ENCODE measurements at regions not wholly inside any gene's neighbourhood (a gene's known extent, or its start where the extent isn't known, plus 50 kb on each side); places are given as distances from the start of the nearest gene placed in this dataset.

DNA sequence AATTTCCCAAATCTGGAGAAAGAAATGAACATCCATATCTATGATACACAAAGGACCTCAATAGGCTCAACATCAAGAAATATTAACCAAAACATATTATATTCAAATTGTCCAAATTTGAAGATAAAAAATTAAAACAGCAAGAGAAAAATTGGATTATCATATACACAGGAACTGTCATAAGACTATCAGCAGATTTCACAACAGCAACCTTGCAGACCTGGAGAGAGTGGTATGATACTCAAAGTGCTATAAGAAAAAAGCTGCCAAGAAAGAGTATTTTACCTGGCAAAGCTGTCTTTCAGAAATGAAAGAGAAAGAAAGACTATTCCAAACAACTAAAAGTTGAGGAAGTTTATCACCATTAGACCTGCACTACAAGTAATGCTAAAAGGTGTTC lies 711.9 kb upstream of the RAB6C start:
- Histone ChIP-seq H3K4me3 (ENCODE audit: low read depth, low read length) (no peak overlapping the region), H3K9me3 (no peaks in the 10 kb centered on the region), H3K27me3 (no peaks in the 10 kb centered on the region), H3K4me1 (no peaks in the 10 kb centered on the region), H3K36me3 (no peaks in the 10 kb centered on the region)
- no peak for DNase-seq
- no peak for TF ChIP-seq CTCF (IDR thresholded peaks at IDR 0.05; ENCODE audit: low read depth, low read length)

DNA sequence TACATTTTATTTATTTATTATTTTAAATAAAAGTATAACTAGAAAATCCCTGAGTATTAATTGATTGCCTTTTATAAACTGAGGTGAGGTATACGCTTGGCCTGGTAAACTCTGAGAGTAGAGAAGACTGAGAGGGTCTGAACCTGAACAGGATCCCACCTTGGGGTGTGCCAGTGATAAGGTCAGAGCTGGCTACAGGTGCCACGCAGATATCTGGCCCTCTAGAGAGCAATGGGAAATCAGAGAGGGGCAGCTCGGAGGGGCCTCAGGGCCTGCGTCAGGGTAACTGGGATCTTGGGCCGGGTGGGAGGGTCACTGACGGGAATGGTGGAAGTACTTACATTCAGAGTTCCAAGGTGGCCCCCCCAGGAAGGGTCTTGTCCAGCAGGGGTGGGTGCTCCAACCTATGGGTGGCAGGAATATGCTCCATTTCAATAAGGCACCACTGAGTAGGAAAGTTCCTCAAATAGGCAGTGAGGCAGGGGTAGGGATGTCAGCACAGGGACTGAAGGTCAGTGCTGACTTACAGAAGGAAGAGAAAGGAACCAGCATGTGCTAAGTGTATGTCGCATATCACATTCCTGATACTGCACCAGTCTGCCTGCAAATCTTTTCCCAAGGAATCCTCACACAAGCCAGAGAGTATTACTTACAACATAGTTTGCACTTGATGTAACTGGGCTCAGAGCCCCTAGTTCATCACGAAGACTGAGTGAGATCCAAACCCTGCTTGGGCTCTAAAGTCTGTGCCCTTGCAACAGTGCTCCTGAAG lies 706.0 kb upstream of the RAB6C start:
- Histone ChIP-seq H3K4me3 (ENCODE audit: low read depth, low read length) (no peak overlapping the region), H3K27me3 (no peaks in the 10 kb centered on the region), H3K36me3 (no peaks in the 10 kb centered on the region), H3K4me1 (no peaks in the 10 kb centered on the region), H3K9me3 (no peaks in the 10 kb centered on the region)
- DNase-seq, result no peak
- TF ChIP-seq CTCF (IDR thresholded peaks at IDR 0.05; ENCODE audit: low read depth, low read length), result no peak

DNA sequence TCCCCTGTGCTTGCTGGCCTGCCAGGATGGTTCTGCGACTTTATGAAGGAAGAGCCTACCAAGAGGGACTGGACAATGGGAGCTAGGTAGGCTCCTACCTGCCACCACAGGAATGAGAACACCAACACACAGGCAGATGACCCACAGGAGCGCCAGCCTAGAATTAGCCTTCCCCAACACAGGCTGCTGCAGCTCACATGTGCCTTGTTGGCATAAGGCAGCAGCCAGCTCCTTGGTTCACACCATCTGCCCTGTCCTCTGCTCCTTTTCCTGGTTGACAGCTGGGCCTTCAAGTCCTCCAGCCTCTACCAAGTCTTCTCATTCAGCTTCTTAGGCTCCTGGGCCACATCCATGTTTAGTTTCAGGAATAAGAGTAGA lies 705.4 kb upstream of the RAB6C start:
- H3K4me1 ChIP-seq, result no peaks in the 10 kb centered on the region

GRCh38 chr2:129274918-129275317 lies 704.5 kb upstream of the RAB6C start:
- no peaks in the 10 kb centered on the region for H3K9me3 ChIP-seq
- no peaks in the 10 kb centered on the region for H3K36me3 ChIP-seq
- H3K27me3 ChIP-seq, result no peaks in the 10 kb centered on the region
- TF ChIP-seq CTCF (IDR thresholded peaks at IDR 0.05; ENCODE audit: low read depth, low read length), result no peak
- DNase-seq, result no peak
- no peaks in the 10 kb centered on the region for H3K4me1 ChIP-seq
- H3K4me3 ChIP-seq (ENCODE audit: low read depth, low read length), result no peak overlapping the region

More for the DNA sequence above, 705.4 kb upstream of the RAB6C start:
- Histone ChIP-seq H3K4me3 (ENCODE audit: low read depth, low read length) (no peak overlapping the region), H3K9me3 (no peaks in the 10 kb centered on the region), H3K27me3 (no peaks in the 10 kb centered on the region), H3K36me3 (no peaks in the 10 kb centered on the region)
- no peak for TF ChIP-seq CTCF (IDR thresholded peaks at IDR 0.05; ENCODE audit: low read depth, low read length)
- no peak for DNase-seq

GRCh38 chr2:129275706-129276105 lies 703.8 kb upstream of the RAB6C start:
- no peak for TF ChIP-seq CTCF (IDR thresholded peaks at IDR 0.05; ENCODE audit: low read depth, low read length)
- Histone ChIP-seq H3K36me3 (no peaks in the 10 kb centered on the region), H3K9me3 (no peaks in the 10 kb centered on the region), H3K27me3 (no peaks in the 10 kb centered on the region), H3K4me1 (no peaks in the 10 kb centered on the region), H3K4me3 (ENCODE audit: low read depth, low read length) (no peak overlapping the region)
- no peak for DNase-seq

DNA sequence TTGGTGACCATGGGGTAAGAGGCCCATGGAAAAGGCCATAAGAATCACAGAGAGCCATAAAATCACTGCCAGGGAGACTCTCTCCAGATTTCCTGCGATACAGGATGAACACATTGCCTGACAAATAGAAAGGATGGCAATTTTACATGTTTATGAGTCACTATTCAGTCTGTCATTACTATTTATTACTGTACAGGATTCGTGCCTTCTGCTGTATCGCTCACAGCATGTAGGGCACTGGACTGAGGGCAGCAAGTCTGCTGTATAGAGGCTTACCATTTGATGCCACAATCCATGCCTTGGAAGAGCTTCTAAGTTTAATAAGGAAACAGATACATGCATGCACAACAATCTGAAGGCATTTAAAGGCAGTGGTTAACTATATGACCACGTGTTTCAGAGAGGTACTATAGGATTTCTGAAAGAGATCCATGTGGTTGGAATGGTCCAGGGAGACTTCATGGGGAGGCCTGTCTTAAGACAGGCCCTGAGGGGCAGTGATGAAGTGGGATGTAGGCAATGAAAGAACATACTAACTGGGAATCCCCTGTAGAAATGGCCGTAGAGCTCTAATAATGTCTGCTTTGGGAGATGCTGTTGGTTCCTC lies 702.4 kb upstream of the RAB6C start:
- DNase-seq, result no peak
- H3K36me3 ChIP-seq, result no peaks in the 10 kb centered on the region
- H3K9me3 ChIP-seq, result no peaks in the 10 kb centered on the region
- TF ChIP-seq CTCF (IDR thresholded peaks at IDR 0.05; ENCODE audit: low read depth, low read length), result no peak
- H3K4me1 ChIP-seq, result no peaks in the 10 kb centered on the region
- no peak overlapping the region for H3K4me3 ChIP-seq (ENCODE audit: low read depth, low read length)
- H3K27me3 ChIP-seq, result no peaks in the 10 kb centered on the region
